Endodermal cell (in vitro differentiated cells): ENCODE measurements at regions not wholly inside any gene's neighbourhood (a gene's known extent, or its start where the extent isn't known, plus 50 kb on each side); places are given as distances from the start of the nearest gene placed in this dataset.
A peak's percentile ranks its signal among the peaks of the same experiment; 100 is the strongest.

Experiments used
- DNase-seq: peaks from one replicate; pipeline ENCODE4 v3.0.0-alpha.2; 2017
- H3K27ac ChIP-seq: 2 replicates; pipeline ENCODE4 v1.5.1; 2013; ENCODE audit warnings: mild to moderate bottlenecking, low read depth, low read length, moderate library complexity
- H3K27me3 ChIP-seq: 2 replicates; pipeline ENCODE4 v1.6.1; 2013; ENCODE audit warnings: mild to moderate bottlenecking, low read length, moderate library complexity; ENCODE audit not compliant: insufficient read depth, control insufficient read depth, poor library complexity, severe bottlenecking
- H3K36me3 ChIP-seq: 2 replicates; pipeline ENCODE4 v1.7.0; 2013; ENCODE audit warnings: mild to moderate bottlenecking, low read length, moderate library complexity; ENCODE audit not compliant: control insufficient read depth, insufficient read depth
- H3K4me1 ChIP-seq: one replicate; pipeline ENCODE4 v1.7.0; 2013; ENCODE audit warnings: low read length; ENCODE audit not compliant: control insufficient read depth, insufficient read depth
- H3K4me3 ChIP-seq: 2 replicates; pipeline ENCODE4 v1.5.1; 2013; ENCODE audit warnings: mild to moderate bottlenecking, low read length, moderate library complexity
- H3K9ac ChIP-seq: 2 replicates; pipeline ENCODE4 v1.6.1; 2013; ENCODE audit warnings: mild to moderate bottlenecking, low read length, moderate library complexity; ENCODE audit not compliant: poor library complexity, severe bottlenecking; ENCODE audit errors: extremely low read depth
- H3K9me3 ChIP-seq: 2 replicates; pipeline ENCODE4 v1.6.1; 2013; ENCODE audit warnings: mild to moderate bottlenecking, low read length, moderate library complexity; ENCODE audit not compliant: control insufficient read depth
- H3K27ac Mint-ChIP-seq: 2 replicates; pipeline ENCODE4 v1.8.0; 2020; ENCODE audit warnings: mixed read lengths
- H3K27me3 Mint-ChIP-seq: 2 replicates; pipeline ENCODE4 v1.8.0; 2021; ENCODE audit warnings: mild to moderate bottlenecking, mixed read lengths; ENCODE audit not compliant: insufficient read depth
- H3K36me3 Mint-ChIP-seq: 2 replicates; pipeline ENCODE4 v1.8.0; 2020; ENCODE audit warnings: low read depth, mixed read lengths
- H3K4me1 Mint-ChIP-seq: 2 replicates; pipeline ENCODE4 v1.8.0; 2020; ENCODE audit warnings: mixed read lengths
- H3K4me3 Mint-ChIP-seq: 2 replicates; pipeline ENCODE4 v1.8.0; 2020; ENCODE audit warnings: mild to moderate bottlenecking, moderate library complexity, mixed read lengths
- H3K9me3 Mint-ChIP-seq: 2 replicates; pipeline ENCODE4 v1.8.0; 2020; ENCODE audit warnings: mild to moderate bottlenecking, mixed read lengths
- WGBS, 2 experiments: methylation state at CpG; one replicate each; pipeline versions ENCODE4 v1.1.5 to v1.1.7; 2013; ENCODE audit warnings: missing lambda C conversion rate in 2 of 2, mixed read lengths in 1 of 2; ENCODE audit not compliant: insufficient coverage in 1 of 2, insufficient read length in 1 of 2; 5-methylcytosine and 5-hydroxymethylcytosine counted together
- TF ChIP-seq, protein P1 (sequence below): fragments of 200-600 bp; sonication (generic); conservative IDR thresholded peaks from 2 replicates; pipeline ENCODE4 v1.5.0; 2021; ENCODE audit warnings: antibody characterized with exemption, mild to moderate bottlenecking

DNA sequence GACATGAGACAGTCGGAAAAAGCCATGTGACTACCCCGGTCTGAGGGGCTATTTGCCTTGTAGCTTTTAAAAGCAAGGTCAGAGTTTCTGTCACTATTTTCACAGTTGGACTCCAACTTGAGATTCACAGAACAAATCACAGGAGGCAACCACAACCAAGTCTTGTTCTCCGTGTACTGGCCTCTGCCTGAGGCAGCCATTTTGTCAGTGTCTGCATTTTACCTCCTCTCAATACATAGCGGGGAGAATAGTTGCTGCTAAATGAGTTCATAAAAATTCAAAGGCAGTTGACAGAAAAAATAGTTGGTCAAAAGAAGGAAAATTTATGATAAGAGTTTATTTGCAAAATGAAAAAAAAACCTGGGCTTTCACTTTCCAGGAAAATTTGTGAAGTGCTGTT is 501.4 kb downstream of the CCDC85A start:
- no peak for DNase-seq
- H3K27me3 Mint-ChIP-seq: no peaks in the 10 kb centered on the region
- H3K4me1 Mint-ChIP-seq: no peaks in the 10 kb centered on the region
- H3K27me3 ChIP-seq: no peaks in the 10 kb centered on the region
- 84 to 91% methylated on average over 3 to 4 of the region's 4 CpGs for WGBS, 2 experiments
- no peaks in the 10 kb centered on the region for H3K4me1 ChIP-seq
- H3K4me3 ChIP-seq: no peak overlapping the region
- H3K9ac ChIP-seq: no peak overlapping the region
- no peak overlapping the region for H3K27ac Mint-ChIP-seq
- no peaks in the 10 kb centered on the region for H3K36me3 ChIP-seq
- TF ChIP-seq, protein P1, sequence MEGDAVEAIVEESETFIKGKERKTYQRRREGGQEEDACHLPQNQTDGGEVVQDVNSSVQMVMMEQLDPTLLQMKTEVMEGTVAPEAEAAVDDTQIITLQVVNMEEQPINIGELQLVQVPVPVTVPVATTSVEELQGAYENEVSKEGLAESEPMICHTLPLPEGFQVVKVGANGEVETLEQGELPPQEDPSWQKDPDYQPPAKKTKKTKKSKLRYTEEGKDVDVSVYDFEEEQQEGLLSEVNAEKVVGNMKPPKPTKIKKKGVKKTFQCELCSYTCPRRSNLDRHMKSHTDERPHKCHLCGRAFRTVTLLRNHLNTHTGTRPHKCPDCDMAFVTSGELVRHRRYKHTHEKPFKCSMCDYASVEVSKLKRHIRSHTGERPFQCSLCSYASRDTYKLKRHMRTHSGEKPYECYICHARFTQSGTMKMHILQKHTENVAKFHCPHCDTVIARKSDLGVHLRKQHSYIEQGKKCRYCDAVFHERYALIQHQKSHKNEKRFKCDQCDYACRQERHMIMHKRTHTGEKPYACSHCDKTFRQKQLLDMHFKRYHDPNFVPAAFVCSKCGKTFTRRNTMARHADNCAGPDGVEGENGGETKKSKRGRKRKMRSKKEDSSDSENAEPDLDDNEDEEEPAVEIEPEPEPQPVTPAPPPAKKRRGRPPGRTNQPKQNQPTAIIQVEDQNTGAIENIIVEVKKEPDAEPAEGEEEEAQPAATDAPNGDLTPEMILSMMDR: no peak
- no peaks in the 10 kb centered on the region for H3K36me3 Mint-ChIP-seq
- H3K9me3 ChIP-seq: no peaks in the 10 kb centered on the region
- peak overlapping the region; percentile 61 for H3K27ac ChIP-seq
- H3K9me3 Mint-ChIP-seq: no peaks in the 10 kb centered on the region
- H3K4me3 Mint-ChIP-seq: no peak overlapping the region

DNA sequence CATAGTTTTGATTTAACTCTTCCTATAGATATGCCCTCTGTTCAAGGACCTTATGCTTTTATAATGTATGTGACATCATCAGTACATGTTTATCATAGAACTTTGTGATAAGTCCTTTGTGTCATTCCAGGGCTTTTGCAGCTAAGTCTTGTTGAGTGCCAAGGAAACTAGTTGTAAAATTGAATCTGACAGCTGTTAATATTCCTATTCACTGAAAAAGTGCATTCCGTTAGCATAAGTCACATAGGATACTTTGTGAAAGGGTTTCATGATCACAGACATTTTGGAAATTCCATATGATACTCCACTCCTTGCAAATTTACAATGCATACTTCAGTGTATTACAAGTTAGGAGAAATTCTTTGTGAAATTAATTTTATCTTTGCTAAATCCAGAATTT is 503.4 kb downstream of the CCDC85A start:
- no peak overlapping the region for H3K27ac ChIP-seq
- DNase-seq: no peak
- Mint-ChIP-seq H3K4me3 (no peak overlapping the region), H3K27ac (no peak overlapping the region), H3K4me1 (no peaks in the 10 kb centered on the region), H3K9me3 (no peaks in the 10 kb centered on the region), H3K27me3 (no peaks in the 10 kb centered on the region), H3K36me3 (no peaks in the 10 kb centered on the region)
- TF ChIP-seq, protein P1: no peak
- H3K27me3 ChIP-seq: no peaks in the 10 kb centered on the region
- H3K9ac ChIP-seq: no peak overlapping the region
- 100% methylated on average over 1 of the region's 1 CpG; no CpG with 5 or more reads in 1 of the 2 experiments for WGBS, 2 experiments
- no peaks in the 10 kb centered on the region for H3K9me3 ChIP-seq
- H3K4me3 ChIP-seq: no peak overlapping the region
- no peaks in the 10 kb centered on the region for H3K36me3 ChIP-seq
- H3K4me1 ChIP-seq: no peaks in the 10 kb centered on the region

DNA sequence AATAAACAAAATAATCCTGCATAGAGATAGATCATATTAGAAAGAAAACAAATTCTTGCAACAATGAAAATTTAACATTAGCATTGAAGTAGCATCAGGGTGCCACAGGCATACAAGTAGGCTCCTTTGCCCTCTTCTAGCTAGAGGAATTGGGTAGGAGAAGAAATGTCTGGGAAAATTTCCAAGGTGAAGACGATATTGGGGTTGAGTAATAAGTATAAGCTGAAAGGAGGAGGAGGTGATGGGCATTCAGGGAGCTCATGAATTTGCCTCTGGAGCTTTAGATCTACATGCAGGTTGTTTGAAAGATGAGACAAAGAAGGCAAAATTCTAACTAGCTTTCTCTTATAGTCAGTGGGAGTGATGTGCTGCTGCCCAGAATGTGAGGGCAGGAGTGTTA is 504.9 kb downstream of the CCDC85A start:
- H3K4me3 Mint-ChIP-seq: no peak overlapping the region
- H3K4me1 ChIP-seq: no peaks in the 10 kb centered on the region
- no peaks in the 10 kb centered on the region for H3K4me1 Mint-ChIP-seq
- no peaks in the 10 kb centered on the region for H3K36me3 Mint-ChIP-seq
- TF ChIP-seq, protein P1: no peak
- no peaks in the 10 kb centered on the region for H3K9me3 ChIP-seq
- H3K4me3 ChIP-seq: no peak overlapping the region
- WGBS, 2 experiments: 81% methylated on average over 1 of the region's 1 CpG; no CpG with 5 or more reads in 1 of the 2 experiments
- H3K27me3 Mint-ChIP-seq: no peaks in the 10 kb centered on the region
- no peak overlapping the region for H3K9ac ChIP-seq
- no peaks in the 10 kb centered on the region for H3K27me3 ChIP-seq
- no peak overlapping the region for H3K27ac ChIP-seq
- no peaks in the 10 kb centered on the region for H3K9me3 Mint-ChIP-seq
- no peak for DNase-seq
- H3K36me3 ChIP-seq: no peaks in the 10 kb centered on the region
- no peak overlapping the region for H3K27ac Mint-ChIP-seq
